Right lobe of liver (tissue), 6 donors: ENCODE measurements at regions not wholly inside any gene's neighbourhood (a gene's known extent, or its start where the extent isn't known, plus 50 kb on each side); places are given as distances from the start of the nearest gene placed in this dataset.

Source experiments
- ATAC-seq, 4 donors: fragments of 200-7000 bp; cut with Tn5 transposase; one replicate each; pipeline ENCODE4 v1.9.1; 2020; ENCODE audit warnings: mild to moderate bottlenecking in 4 of 4, moderate library complexity in 4 of 4
- DNase-seq, 3 donors: peaks; one replicate each; pipeline ENCODE4 v3.0.0-alpha.2; 2020
- H3K27ac ChIP-seq, 3 donors: fragments of 200-600 bp; one replicate each; pipeline ENCODE4 v1.8.0; 2022
- H3K27me3 ChIP-seq, 2 donors: fragments of 200-600 bp; one replicate each; pipeline ENCODE4 v1.8.0; 2022
- H3K36me3 ChIP-seq, 4 donors: fragments of 200-600 bp; sonication (generic) in 1 of 4; one replicate each; pipeline versions ENCODE4 v1.5.1 to v1.8.0; 2017 to 2022; ENCODE audit warnings: control low read depth in 1 of 4
- H3K4me1 ChIP-seq, 4 donors: fragments of 200-600 bp; sonication (generic) in 1 of 4; one replicate each; pipeline versions ENCODE4 v1.5.1 to v1.8.0; 2017 to 2022; ENCODE audit warnings: control low read depth in 1 of 4
- H3K4me3 ChIP-seq, 3 donors: fragments of 200-600 bp; one replicate each; pipeline ENCODE4 v1.8.0; 2022
- H3K9me3 ChIP-seq, 4 donors: fragments of 200-600 bp; sonication (generic) in 1 of 4; one replicate each; pipeline versions ENCODE4 v1.5.1 to v1.8.0; 2017 to 2022; ENCODE audit warnings: control low read depth in 1 of 4
- CTCF ChIP-seq, 4 donors: fragments of 200-600 bp in 3 of 4; fragments of 450-650 bp in 1 of 4; IDR thresholded peaks; one replicate each; pipeline versions ENCODE4 v1.5.1 to v1.8.0; 2016 to 2022; ENCODE audit warnings: antibody characterized with exemption in 4 of 4, mild to moderate bottlenecking in 2 of 4
- POLR2A ChIP-seq: fragments of 450-650 bp; IDR thresholded peaks from one replicate; pipeline ENCODE4 v1.6.1; 2017; ENCODE audit warnings: antibody characterized with exemption, mild to moderate bottlenecking
- WGBS: methylation state at CpG from one replicate; pipeline ENCODE4 v1.1.6; 2018; ENCODE audit warnings: low coverage, low lambda C conversion rate; ENCODE audit not compliant: insufficient coverage; ENCODE audit errors: missing lambda C conversion rate; 5-methylcytosine and 5-hydroxymethylcytosine counted together
- intact Hi-C, 2 donors: fragments of 100-400 bp; cut with DNase I; formaldehyde crosslinking; loops; one replicate each; pipeline versions ENCODE4 v1.11.2 to v1.14.1; 2022
- donor health status: DM: no; HTN: yes; CAD: no.
- donor health status: DM: no; HTN: no; CAD: no.
- donor health status: DM: no; HTN: no; CAD: no.
- donor health status: DM: no; HTN: yes; CAD: no.
- donor health status: DM: no; HTN: yes; CAD: no.

- WGBS, result 86% methylated on average over 1 of the region's 1 CpG
- intact Hi-C loops, result no loop called here
- TF ChIP-seq POLR2A, result no peak
- no peak for TF ChIP-seq CTCF (IDR thresholded peaks at IDR 0.05)
Measured at GRCh38 chr16:87025676-87026075, 291.5 kb downstream of the C16orf95 start.

GRCh38 chr16:87027056-87027616 is 290.1 kb downstream of the C16orf95 start:
- ATAC-seq (no peak), DNase-seq (peak in 1 of 3 donors; percentile 40)
- no peaks in the 10 kb centered on the region for H3K9me3 ChIP-seq
- no CpG with 5 or more reads among the region's 16 CpGs for WGBS
- no peaks in the 10 kb centered on the region for H3K4me1 ChIP-seq
- TF ChIP-seq CTCF (IDR thresholded peaks at IDR 0.05) (no peak), POLR2A (no peak)
- intact Hi-C loops, result no loop called here
- H3K36me3 ChIP-seq, result no peaks in the 10 kb centered on the region
- no peak overlapping the region for H3K27ac ChIP-seq
- no peak overlapping the region for H3K4me3 ChIP-seq
- H3K27me3 ChIP-seq, result no peaks in the 10 kb centered on the region

More at GRCh38 chr16:87025676-87026075, 291.5 kb downstream of the C16orf95 start:
- no peaks in the 10 kb centered on the region for H3K4me1 ChIP-seq
- no peak overlapping the region for H3K27ac ChIP-seq
- no peak for DNase-seq
- no peak for ATAC-seq
- no peaks in the 10 kb centered on the region for H3K36me3 ChIP-seq
- H3K9me3 ChIP-seq, result no peaks in the 10 kb centered on the region
- no peak overlapping the region for H3K4me3 ChIP-seq
- no peaks in the 10 kb centered on the region for H3K27me3 ChIP-seq

GRCh38 chr16:87028481-87029320 is 288.5 kb downstream of the C16orf95 start:
- no peak for TF ChIP-seq POLR2A
- no peak for TF ChIP-seq CTCF (IDR thresholded peaks at IDR 0.05)
- Histone ChIP-seq H3K4me3 (no peak overlapping the region), H3K27ac (no peak overlapping the region), H3K9me3 (no peaks in the 10 kb centered on the region), H3K27me3 (no peaks in the 10 kb centered on the region), H3K36me3 (no peaks in the 10 kb centered on the region), H3K4me1 (no peaks in the 10 kb centered on the region)
- peak in 1 of 3 donors; percentile 35 for DNase-seq
- intact Hi-C loops, result no loop called here
- 31% methylated on average over 4 of the region's 14 CpGs for WGBS
- ATAC-seq, result no peak

GRCh38 chr16:87032554-87032953 is 284.6 kb downstream of the C16orf95 start:
- Histone ChIP-seq H3K27ac (no peak overlapping the region), H3K27me3 (no peaks in the 10 kb centered on the region), H3K9me3 (no peaks in the 10 kb centered on the region), H3K36me3 (no peaks in the 10 kb centered on the region), H3K4me1 (no peaks in the 10 kb centered on the region), H3K4me3 (no peak overlapping the region)
- peak in 1 of 3 donors; percentile 18 for DNase-seq
- TF ChIP-seq POLR2A (no peak), CTCF (IDR thresholded peaks at IDR 0.05) (no peak)
- intact Hi-C loops, result no loop called here
- 58% methylated on average over 8 of the region's 8 CpGs for WGBS
- no peak for ATAC-seq
